Keratinocyte (primary cell): ENCODE measurements at regions not wholly inside any gene's neighbourhood (a gene's known extent, or its start where the extent isn't known, plus 50 kb on each side); places are given as distances from the start of the nearest gene placed in this dataset.

ENCODE experiments used
- DNase-seq: peaks from one replicate; pipeline ENCODE4 v3.0.0-alpha.2; 2011; ENCODE audit warnings: low read depth, missing footprints, low spot score
- FAIRE-seq: peaks from 2 replicates; lab custom pipeline; 2011; peaks lifted over from hg19 to GRCh38; lab: Jason Lieb, UNC
- H2AFZ ChIP-seq: 2 replicates; pipeline ENCODE4 v1.6.0; 2012; ENCODE audit warnings: low read length, control low read depth, inconsistent platforms; ENCODE audit not compliant: control insufficient read depth
- H3K27ac ChIP-seq: 2 replicates; pipeline ENCODE4 v1.5.1; 2011; ENCODE audit warnings: low read length; ENCODE audit not compliant: control insufficient read depth, insufficient read depth
- H3K27me3 ChIP-seq: 3 replicates; pipeline ENCODE4 v1.6.0; 2011; ENCODE audit warnings: low read length; ENCODE audit not compliant: control insufficient read depth, insufficient read depth; ENCODE audit errors: extremely low read depth
- H3K36me3 ChIP-seq, 2 experiments: 2 replicates in 1 of 2; 3 replicates in 1 of 2; pipeline ENCODE4 v1.5.1; 2011; ENCODE audit warnings: low read length in 2 of 2, mild to moderate bottlenecking in 1 of 2; ENCODE audit not compliant: control insufficient read depth in 2 of 2, insufficient read depth in 2 of 2; ENCODE audit errors: extremely low read depth in 1 of 2
- H3K4me1 ChIP-seq: 3 replicates; pipeline ENCODE4 v1.5.1; 2011; ENCODE audit warnings: low read length; ENCODE audit not compliant: control insufficient read depth, insufficient read depth; ENCODE audit errors: extremely low read depth
- H3K4me2 ChIP-seq: 3 replicates; pipeline ENCODE4 v1.6.0; 2011; ENCODE audit warnings: low read depth, low read length; ENCODE audit not compliant: control insufficient read depth, insufficient read depth; ENCODE audit errors: extremely low read depth
- H3K4me3 ChIP-seq, 3 experiments: fragments of 200-600 bp in 1 of 3; sonication (generic) in 1 of 3; 2 replicates in 2 of 3; 3 replicates in 1 of 3; pipeline ENCODE4 v1.5.1; 2011 to 2016; ENCODE audit warnings: low read length in 3 of 3, mild to moderate bottlenecking in 3 of 3, control low read depth in 2 of 3, inconsistent platforms in 1 of 3, low read depth in 1 of 3, mixed read lengths in 1 of 3, mixed run types in 1 of 3, moderate library complexity in 1 of 3; ENCODE audit not compliant: control insufficient read depth in 2 of 3, insufficient read depth in 2 of 3; ENCODE audit errors: extremely low read depth in 1 of 3
- H3K79me2 ChIP-seq: 2 replicates; pipeline ENCODE4 v1.6.0; 2012; ENCODE audit warnings: low read length; ENCODE audit not compliant: control insufficient read depth, insufficient read depth
- H3K9ac ChIP-seq: 3 replicates; pipeline ENCODE4 v1.6.0; 2011; ENCODE audit warnings: low read length; ENCODE audit not compliant: control insufficient read depth, insufficient read depth; ENCODE audit errors: extremely low read depth
- H3K9me1 ChIP-seq: 3 replicates; pipeline ENCODE4 v1.6.0; 2011; ENCODE audit warnings: low read length; ENCODE audit not compliant: control insufficient read depth, insufficient read depth; ENCODE audit errors: extremely low read depth
- H3K9me3 ChIP-seq: 2 replicates; pipeline ENCODE4 v1.5.1; 2012; ENCODE audit warnings: low read depth, low read length; ENCODE audit not compliant: control insufficient read depth
- H4K20me1 ChIP-seq: 3 replicates; pipeline ENCODE4 v1.6.0; 2011; ENCODE audit warnings: low read length; ENCODE audit not compliant: control insufficient read depth, insufficient read depth; ENCODE audit errors: extremely low read depth
- CTCF ChIP-seq, 3 experiments: IDR thresholded peaks in 1 of 3; conservative IDR thresholded peaks in 1 of 3; optimal IDR thresholded peaks in 1 of 3; 2 replicates in 2 of 3; 3 replicates in 1 of 3; pipeline versions ENCODE3 to v1.5.1; 2011; ENCODE audit warnings: low read length in 3 of 3, mild to moderate bottlenecking in 3 of 3, moderate library complexity in 2 of 3, control low read depth in 1 of 3, inconsistent platforms in 1 of 3; ENCODE audit not compliant: insufficient read depth in 2 of 3; ENCODE audit errors: extremely low read depth in 1 of 3
- EZH2 ChIP-seq: IDR thresholded peaks from one replicate; pipeline ENCODE4 v1.6.1; 2012; ENCODE audit warnings: inconsistent platforms, mild to moderate bottlenecking, low read length, moderate library complexity
- dilution Hi-C: fragments of 300-500 bp; cut with MboI; formaldehyde crosslinking; loops from one replicate; pipeline ENCODE4 v1.7.0; 2020; ENCODE audit warnings: low sequenced_read_pairs; ENCODE audit not compliant: extremely low pct_ligation_motif_present

- H3K9me3 ChIP-seq: no peaks in the 10 kb centered on the region
- no peak overlapping the region for H3K9ac ChIP-seq
- no peaks in the 10 kb centered on the region for H3K9me1 ChIP-seq
- no peak overlapping the region for H3K4me2 ChIP-seq
- H3K27me3 ChIP-seq: no peaks in the 10 kb centered on the region
- H3K79me2 ChIP-seq: no peaks in the 10 kb centered on the region
- no peaks in the 10 kb centered on the region for H4K20me1 ChIP-seq
- H2AFZ ChIP-seq: no peak overlapping the region
- no peaks in the 10 kb centered on the region for H3K36me3 ChIP-seq
- DNase-seq (no peak), FAIRE-seq (no peak)
- TF ChIP-seq CTCF (optimal IDR thresholded peaks at IDR 0.05 in 1 of 3, IDR thresholded peaks at IDR 0.05 in 1 of 3, conservative IDR thresholded peaks at IDR 0.05 in 1 of 3; ENCODE audit: extremely low read depth in 1 of 3, insufficient read depth in 2 of 3, low read length in 3 of 3) (no peak), EZH2 (no peak)
- dilution Hi-C loops: no loop called here
- H3K27ac ChIP-seq: no peak overlapping the region
- H3K4me1 ChIP-seq: no peaks in the 10 kb centered on the region
- H3K4me3 ChIP-seq: no peak overlapping the region
These were observed 1507.6 kb downstream of the SLITRK1 start for GRCh38 chr13:82374719-82375118.

DNA sequence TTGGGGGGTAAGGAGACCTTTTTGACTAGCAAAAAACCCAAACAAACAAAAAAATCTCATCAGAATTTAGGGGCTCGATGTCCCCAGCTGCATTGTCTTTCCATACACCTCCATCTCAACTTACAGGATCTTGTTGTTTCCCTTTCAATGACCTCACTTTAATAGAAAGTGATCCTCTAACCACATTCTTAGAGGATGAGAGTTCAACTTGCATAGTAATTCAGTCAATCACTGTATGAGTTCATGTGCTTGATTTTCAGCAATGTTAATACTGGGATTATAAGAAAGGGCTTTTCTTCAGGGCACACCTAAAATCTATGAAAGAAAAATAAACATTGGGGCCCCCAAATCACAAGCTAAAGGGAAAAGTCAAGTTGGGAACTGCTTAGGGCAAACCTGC, 1512.0 kb downstream of the SLITRK1 start:
- no peaks in the 10 kb centered on the region for H4K20me1 ChIP-seq
- H3K79me2 ChIP-seq: no peaks in the 10 kb centered on the region
- no peaks in the 10 kb centered on the region for H3K9me1 ChIP-seq
- no peaks in the 10 kb centered on the region for H3K36me3 ChIP-seq
- H3K4me1 ChIP-seq: no peaks in the 10 kb centered on the region
- H3K4me2 ChIP-seq: no peak overlapping the region
- no peaks in the 10 kb centered on the region for H3K27me3 ChIP-seq
- DNase-seq (no peak), FAIRE-seq (no peak)
- H3K4me3 ChIP-seq: no peak overlapping the region
- no peak overlapping the region for H2AFZ ChIP-seq
- no peak overlapping the region for H3K27ac ChIP-seq
- H3K9me3 ChIP-seq: no peaks in the 10 kb centered on the region
- no peak for TF ChIP-seq CTCF (optimal IDR thresholded peaks at IDR 0.05 in 1 of 3, IDR thresholded peaks at IDR 0.05 in 1 of 3, conservative IDR thresholded peaks at IDR 0.05 in 1 of 3; ENCODE audit: extremely low read depth in 1 of 3, insufficient read depth in 2 of 3, low read length in 3 of 3)
- TF ChIP-seq EZH2: no peak
- H3K9ac ChIP-seq: no peak overlapping the region
- dilution Hi-C loops: no loop called here
